GM12872 (cell line): ENCODE measurements at regions not wholly inside any gene's neighbourhood (a gene's known extent, or its start where the extent isn't known, plus 50 kb on each side); places are given as distances from the start of the nearest gene placed in this dataset.

Experiments
- CTCF ChIP-seq: IDR thresholded peaks from 3 replicates; pipeline ENCODE4 v1.5.1; 2011; ENCODE audit warnings: low read depth, mild to moderate bottlenecking, low read length, moderate library complexity; ENCODE audit not compliant: insufficient read depth

GRCh38 chr20:51312480-51312783, 230.1 kb downstream of the NFATC2 start:
- no peak for TF ChIP-seq CTCF

GRCh38 chr20:51311636-51312479, 230.7 kb downstream of the NFATC2 start:
- no peak for TF ChIP-seq CTCF

GRCh38 chr20:51310216-51310615, 232.3 kb downstream of the NFATC2 start:
- TF ChIP-seq CTCF, result no peak

- TF ChIP-seq CTCF, result no peak
These were observed 233.4 kb downstream of the NFATC2 start for GRCh38 chr20:51309128-51309527.

- TF ChIP-seq CTCF, result peak; percentile 90
These were observed 235.8 kb downstream of the NFATC2 start for GRCh38 chr20:51306521-51307358.

DNA sequence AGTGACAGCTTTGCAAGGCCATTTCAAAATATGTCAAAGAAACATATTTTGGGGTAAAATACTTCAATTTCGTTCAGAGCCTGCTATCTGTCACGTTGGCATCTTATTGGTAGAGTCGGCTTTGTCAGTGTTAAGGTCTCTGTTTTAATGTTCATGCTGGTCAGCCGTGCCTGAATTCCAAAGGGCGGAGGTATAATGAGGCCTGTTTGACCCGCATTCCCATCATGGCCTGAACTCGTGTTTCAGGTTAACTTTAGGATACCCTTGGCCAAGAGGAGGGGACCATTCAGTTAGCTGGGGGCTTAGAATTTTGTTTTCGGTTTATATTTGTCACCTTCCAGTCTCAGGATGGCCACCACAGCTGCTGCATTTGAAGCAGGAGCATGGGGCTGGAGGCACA, 236.4 kb downstream of the NFATC2 start:
- TF ChIP-seq CTCF, result no peak

DNA sequence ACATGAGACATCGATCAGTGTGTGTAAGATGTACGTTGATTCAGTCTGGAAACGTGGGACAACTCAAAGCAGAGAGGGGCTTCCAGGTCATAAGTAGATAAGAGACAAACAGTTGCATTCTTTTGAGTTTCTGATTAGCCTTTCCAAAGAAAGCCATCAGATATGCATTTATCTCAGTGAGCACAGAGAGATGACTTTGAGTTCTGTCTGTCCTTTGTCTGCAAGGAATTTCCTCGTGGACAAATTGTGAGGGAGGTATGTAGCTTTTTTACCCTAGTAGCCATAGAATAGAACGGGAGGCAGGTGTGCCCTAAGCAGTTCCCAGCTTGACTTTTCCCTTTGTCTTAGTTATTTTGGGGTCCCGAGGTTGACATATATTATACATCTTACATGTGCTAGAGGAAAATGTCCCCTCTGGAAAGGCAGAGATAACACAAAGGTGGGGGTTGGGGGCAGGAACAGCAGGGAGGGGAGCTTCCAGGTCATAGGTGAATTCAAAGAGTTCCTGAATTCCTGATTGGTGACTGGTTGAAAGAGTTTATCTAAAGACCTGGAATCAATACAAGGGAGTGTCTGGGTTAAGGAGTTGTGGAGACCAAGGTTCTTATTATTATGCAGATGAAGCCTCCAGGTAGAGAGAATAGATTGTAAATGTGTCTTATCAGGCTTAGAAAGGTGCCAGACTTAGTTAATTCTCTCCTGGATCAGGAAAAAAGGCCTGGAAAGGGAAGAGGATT, 237.0 kb downstream of the NFATC2 start:
- TF ChIP-seq CTCF, result no peak
